Urinary bladder (tissue), 3 donors: ENCODE measurements at regions not wholly inside any gene's neighbourhood (a gene's known extent, or its start where the extent isn't known, plus 50 kb on each side); places are given as distances from the start of the nearest gene placed in this dataset.
"Not testable (repeated sequence)": the region's sequence is repeated elsewhere in the genome, so short reads cannot be mapped to it uniquely, and the experiment has no call there.

Source experiments
- DNase-seq: peaks from one replicate; pipeline ENCODE4 v3.0.0-alpha.2; 2015; ENCODE audit errors: extremely low spot score
- H3K27ac ChIP-seq: one replicate; pipeline ENCODE4 v1.5.1; 2013; ENCODE audit warnings: low read depth, mild to moderate bottlenecking, moderate library complexity
- H3K36me3 ChIP-seq: one replicate; pipeline ENCODE4 v1.6.1; 2013; ENCODE audit warnings: mild to moderate bottlenecking, moderate library complexity; ENCODE audit not compliant: insufficient read depth
- H3K4me1 ChIP-seq: one replicate; pipeline ENCODE4 v1.6.1; 2013; ENCODE audit warnings: mild to moderate bottlenecking, moderate library complexity; ENCODE audit not compliant: insufficient read depth
- H3K4me3 ChIP-seq: one replicate; pipeline ENCODE4 v1.5.1; 2013; ENCODE audit warnings: low read depth, low read length
- WGBS: extraction: QIAGEN DNeasy Blood & Tissue Kit; methylation state at CpG from one replicate; pipeline ENCODE4 v1.1.7; 2013; 5-methylcytosine and 5-hydroxymethylcytosine counted together
- donor health status: healthy with polysubstance abuse.
- donor health status: healthy.

DNA sequence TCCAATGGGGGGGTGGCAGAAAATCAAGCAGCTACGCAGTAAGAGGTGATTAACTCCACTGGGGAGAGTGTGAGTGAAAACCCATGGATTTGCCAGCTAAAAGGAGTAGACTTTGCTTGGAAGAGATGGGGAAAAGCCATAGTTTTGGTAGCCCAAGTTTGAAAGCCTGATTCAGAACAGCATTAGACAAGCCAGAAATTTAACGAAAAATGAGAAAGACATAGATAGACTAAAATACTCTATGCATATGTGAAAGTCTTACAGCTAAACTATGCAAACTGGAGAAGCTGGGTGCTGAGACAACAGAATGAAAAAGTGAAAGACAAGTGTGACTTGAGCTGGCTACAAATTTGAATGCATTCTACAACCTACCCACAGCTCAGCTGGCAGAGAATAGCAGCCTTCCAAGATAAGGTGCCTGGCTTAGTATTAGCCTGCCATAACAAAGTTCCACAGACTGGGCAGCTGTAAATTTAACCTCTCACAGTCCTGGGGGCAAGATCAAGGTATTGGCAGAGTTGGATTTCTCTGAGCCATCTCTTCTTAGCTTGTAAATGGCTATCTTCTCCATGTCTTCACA is 156.6 kb downstream of the CDC14C start:
- no peaks in the 10 kb centered on the region for H3K4me1 ChIP-seq
- H3K4me3 ChIP-seq = no peak overlapping the region
- no peak overlapping the region for H3K27ac ChIP-seq
- 68% methylated on average over 2 of the region's 2 CpGs for WGBS
- no peak for DNase-seq
- H3K36me3 ChIP-seq = no peaks in the 10 kb centered on the region

DNA sequence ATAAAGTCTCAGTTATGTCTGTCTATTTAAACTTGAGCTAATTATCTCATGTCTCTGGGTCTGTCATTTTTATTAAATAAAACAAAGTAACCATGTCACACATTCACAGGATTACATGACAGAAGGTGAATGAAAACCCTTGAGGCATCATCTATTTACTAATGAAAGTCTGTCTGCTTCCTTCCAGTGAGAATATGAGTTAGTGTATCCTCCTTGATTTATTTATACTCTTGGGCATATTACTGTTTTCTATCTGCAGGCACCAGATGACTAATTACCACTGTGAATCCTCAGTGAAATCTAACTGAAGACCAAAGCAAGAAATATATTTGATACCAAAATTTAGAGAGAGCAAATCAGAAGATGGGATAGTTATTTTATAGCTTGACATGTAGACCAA is 163.7 kb downstream of the CDC14C start:
- Histone ChIP-seq H3K4me1 (no peaks in the 10 kb centered on the region), H3K27ac (no peak overlapping the region), H3K36me3 (no peaks in the 10 kb centered on the region), H3K4me3 (no peak overlapping the region)
- no peak for DNase-seq

DNA sequence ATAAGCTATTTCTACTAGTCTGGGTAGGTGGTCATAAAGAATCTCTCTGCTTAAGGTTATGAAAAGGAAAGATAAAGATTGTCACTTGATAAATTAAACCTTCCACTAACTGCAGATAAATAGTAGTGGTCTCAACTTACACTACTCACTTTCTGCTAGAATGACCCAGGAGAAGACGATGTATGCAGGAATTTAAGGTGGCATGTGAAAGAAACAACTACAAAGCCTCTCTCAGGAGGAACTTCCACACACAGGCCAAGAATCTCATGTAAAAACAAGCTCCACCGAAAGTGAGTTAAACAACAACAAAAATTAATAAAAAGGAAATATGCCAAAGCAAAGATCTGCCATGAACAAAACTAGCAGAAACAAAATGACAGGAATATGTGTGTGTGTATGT is 165.4 kb downstream of the CDC14C start:
- DNase-seq = no peak
- H3K4me1 ChIP-seq = no peaks in the 10 kb centered on the region
- no peaks in the 10 kb centered on the region for H3K36me3 ChIP-seq
- no peak overlapping the region for H3K27ac ChIP-seq
- H3K4me3 ChIP-seq = no peak overlapping the region
- WGBS = 31% methylated on average over 2 of the region's 2 CpGs

DNA sequence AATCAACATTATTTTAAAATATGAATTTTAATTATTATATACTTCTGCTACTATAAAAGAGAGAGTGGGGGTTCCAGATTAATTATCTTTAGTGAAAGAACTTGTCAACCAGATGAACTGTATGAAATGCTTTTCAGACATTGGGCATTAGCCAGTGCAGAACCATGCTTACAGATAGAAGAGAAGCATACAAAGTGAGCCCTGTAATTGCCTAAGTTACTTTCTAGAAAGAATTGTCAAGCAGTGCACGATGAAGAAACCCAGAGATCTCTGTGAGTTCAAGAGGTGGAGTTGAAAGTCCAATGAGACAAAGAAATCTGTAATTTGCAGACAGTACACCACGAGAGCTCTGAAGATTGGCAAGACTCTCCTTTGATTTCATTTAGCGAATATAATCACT is 166.7 kb downstream of the CDC14C start:
- no peaks in the 10 kb centered on the region for H3K36me3 ChIP-seq
- no peak overlapping the region for H3K4me3 ChIP-seq

DNA sequence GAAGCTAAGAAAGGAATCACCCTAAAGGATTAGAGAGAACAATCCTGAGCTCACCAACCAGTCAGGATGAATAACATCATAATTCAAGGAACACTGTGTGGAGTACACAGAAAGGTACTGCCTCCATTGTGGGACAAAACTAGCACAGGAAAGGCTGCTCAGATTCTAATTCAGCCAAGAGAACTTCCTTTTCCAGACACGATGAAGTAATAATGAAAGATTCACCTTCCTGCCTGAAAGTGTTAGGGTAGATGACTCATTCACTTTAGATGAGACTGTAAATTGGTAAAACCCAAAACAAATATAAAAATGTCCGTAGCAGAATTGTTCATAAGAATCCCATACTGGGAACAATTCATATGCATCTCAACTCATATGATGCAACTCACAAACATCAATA is 167.2 kb downstream of the CDC14C start:
- H3K27ac ChIP-seq = no peak overlapping the region

More for the DNA sequence above, 166.7 kb downstream of the CDC14C start:
- WGBS = 60% methylated on average over 3 of the region's 3 CpGs
- DNase-seq = no peak
- Histone ChIP-seq H3K4me1 (no peaks in the 10 kb centered on the region), H3K27ac (no peak overlapping the region)

DNA sequence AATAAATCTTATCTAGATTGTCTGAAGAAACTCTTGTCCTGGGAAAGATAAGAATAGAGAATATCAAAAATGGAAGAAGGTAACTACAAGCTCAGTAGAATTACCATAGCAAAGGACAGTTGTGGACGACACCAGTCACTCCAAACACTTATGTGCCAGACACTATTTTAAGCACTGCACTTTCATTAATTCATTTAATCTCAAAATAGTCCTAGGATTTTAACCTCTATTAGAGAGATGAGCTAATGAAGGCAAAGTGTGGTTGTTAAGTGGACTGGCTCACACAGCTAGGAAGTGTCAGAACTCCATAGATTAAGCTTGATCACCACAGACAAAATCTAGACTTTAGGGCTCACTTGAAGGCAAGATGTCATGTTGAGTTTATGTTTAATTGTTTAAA is 168.9 kb downstream of the CDC14C start:
- 74% methylated on average over 1 of the region's 1 CpG for WGBS
- Histone ChIP-seq H3K4me1 (no peaks in the 10 kb centered on the region), H3K27ac (no peak overlapping the region), H3K4me3 (no peak overlapping the region), H3K36me3 (no peaks in the 10 kb centered on the region)
- DNase-seq = no peak

More for the DNA sequence above, 167.2 kb downstream of the CDC14C start:
- 63% methylated on average over 2 of the region's 2 CpGs for WGBS
- Histone ChIP-seq H3K4me3 (no peak overlapping the region), H3K36me3 (no peaks in the 10 kb centered on the region), H3K4me1 (no peaks in the 10 kb centered on the region)
- DNase-seq = no peak

DNA sequence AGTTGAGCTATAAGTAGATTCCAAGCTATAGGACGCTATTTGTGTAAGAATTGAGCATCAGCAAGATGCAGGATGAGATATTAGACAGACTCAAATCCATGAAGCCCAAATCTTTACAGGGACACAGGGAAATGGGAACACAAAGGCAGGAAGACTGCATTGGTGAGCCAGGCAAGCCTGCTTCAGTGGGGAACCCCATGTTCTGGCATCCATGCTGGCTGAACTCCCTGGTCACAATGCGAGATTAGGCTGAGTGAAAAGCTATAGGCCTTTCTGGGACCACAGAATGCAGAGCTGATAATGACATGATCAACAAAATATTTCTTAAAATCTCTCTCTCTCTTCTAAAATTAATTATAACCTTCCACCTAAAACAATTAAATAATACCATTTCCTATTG is 170.5 kb downstream of the CDC14C start:
- WGBS = 77% methylated on average over 2 of the region's 2 CpGs
- Histone ChIP-seq H3K4me3 (no peak overlapping the region), H3K4me1 (no peaks in the 10 kb centered on the region), H3K36me3 (no peaks in the 10 kb centered on the region), H3K27ac (no peak overlapping the region)
- no peak for DNase-seq

DNA sequence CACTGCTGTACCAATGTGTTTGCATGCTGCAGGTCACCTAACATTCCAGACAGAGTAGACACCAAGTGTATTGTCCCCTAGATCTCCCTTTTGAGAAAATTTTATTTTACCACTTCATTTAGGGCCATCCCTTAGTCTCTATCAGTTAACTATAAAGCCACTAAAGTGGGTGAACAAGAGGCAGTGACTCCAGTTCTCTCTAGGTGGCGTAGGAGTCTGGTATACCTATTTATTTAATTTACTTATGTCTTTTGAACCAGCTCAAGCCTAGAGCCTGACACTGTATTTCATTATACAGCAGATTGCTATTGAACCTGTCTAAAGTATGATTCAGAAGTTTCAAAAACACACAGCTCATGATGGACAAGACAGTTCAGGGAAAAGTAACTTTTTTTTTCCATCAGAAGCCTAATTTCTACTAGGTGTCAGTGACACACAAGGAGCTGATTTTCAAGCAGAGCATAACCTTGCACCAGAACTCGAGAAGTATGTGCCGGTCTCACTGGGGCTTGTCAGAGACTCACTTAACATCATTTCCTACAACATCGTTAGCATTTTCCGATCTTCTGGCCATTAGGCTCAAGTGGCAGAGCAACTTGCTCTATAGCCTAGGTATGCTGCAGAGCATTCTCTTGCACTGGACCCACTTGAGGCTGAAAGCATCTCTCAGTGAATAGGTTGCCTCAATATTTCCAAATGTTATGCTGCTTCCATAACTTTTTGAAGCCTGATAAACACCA is 175.4 kb downstream of the CDC14C start:
- DNase-seq = no peak
- Histone ChIP-seq H3K4me3 (no peak overlapping the region), H3K36me3 (no peaks in the 10 kb centered on the region), H3K4me1 (no peaks in the 10 kb centered on the region), H3K27ac (no peak overlapping the region)
- WGBS = 74% methylated on average over 5 of the region's 5 CpGs

DNA sequence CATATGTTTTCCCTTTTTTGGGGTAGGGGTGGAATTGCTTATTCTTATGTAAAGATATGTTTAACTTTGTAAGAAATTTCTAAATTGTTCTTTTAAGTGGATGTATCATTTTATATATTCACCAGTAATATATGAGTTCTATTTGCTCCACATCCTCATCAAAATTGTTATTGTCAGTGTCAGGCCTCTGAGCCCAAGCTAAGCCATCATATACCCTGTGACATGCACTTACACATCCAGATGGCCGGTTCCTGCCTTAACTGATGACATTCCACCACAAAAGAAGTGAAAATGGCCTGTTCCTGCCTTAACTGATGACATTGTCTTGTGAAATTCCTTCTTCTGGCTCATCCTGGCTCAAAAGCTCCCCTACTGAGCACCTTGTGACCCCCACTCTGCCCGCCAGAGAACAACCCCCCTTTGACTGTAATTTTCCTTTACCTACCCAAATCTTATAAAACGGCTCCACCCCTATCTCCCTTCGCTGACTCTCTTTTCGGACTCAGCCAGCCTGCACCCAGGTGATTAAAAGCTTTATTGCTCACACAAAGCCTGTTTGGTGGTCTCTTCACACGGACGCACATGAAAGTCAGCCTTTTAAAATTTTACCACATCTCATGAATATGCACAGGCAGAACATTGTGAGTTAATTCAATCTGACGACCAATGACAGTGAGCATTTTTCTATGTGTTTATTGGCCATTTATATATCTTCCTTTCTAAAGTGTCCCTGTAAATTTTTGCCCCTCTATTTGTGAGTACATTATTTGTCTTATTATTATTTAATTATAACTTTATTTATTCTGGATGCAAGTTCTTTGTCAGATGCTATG is 176.8 kb downstream of the CDC14C start:
- not testable (repeated sequence) for H3K27ac ChIP-seq, H3K4me1 ChIP-seq, H3K36me3 ChIP-seq, H3K4me3 ChIP-seq, DNase-seq
- 13% methylated on average over 8 of the region's 8 CpGs for WGBS

DNA sequence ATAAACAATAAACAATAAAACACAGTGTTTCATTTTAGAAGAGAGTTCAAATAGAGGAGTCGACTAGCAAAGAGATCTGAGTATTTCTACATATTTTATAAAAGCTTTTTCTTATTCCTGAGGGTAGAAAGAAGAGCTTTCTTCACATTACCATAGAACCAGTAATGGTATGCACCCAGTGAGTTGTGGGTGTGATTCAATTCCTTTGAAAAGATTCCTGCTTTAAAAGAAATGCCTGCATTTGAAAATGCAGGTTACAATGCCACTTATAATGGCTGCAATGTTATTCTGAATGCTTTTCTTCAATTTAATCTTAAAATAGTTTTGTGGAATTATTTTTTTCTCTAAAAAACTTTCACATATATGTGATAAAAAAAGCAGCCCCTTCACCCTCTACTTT is 178.1 kb downstream of the CDC14C start:
- 4% methylated on average over 1 of the region's 1 CpG for WGBS
- Histone ChIP-seq H3K27ac (no peak overlapping the region), H3K36me3 (no peaks in the 10 kb centered on the region), H3K4me1 (no peaks in the 10 kb centered on the region), H3K4me3 (no peak overlapping the region)
- DNase-seq = no peak

DNA sequence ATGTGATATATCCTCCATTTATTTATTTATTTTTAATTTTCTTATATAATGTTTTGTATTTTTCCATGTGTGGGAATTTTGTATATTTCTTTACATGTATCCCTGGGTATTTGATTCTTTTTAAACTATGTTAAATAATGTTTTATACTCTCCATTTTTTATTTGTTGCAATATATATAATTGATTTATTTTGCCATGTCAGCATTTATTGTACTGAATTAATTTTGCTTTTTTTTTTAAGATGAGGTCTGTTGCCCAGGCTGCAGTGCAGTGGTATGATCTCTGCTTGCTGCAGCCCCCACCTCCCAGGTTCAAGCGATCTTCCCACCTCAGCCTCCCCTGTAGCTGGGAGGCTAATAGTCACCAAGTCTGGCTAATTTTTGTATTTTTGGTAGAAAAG is 187.4 kb downstream of the CDC14C start:
- Histone ChIP-seq H3K27ac (no peak overlapping the region), H3K4me3 (no peak overlapping the region)
- WGBS = 100% methylated on average over 1 of the region's 1 CpG

DNA sequence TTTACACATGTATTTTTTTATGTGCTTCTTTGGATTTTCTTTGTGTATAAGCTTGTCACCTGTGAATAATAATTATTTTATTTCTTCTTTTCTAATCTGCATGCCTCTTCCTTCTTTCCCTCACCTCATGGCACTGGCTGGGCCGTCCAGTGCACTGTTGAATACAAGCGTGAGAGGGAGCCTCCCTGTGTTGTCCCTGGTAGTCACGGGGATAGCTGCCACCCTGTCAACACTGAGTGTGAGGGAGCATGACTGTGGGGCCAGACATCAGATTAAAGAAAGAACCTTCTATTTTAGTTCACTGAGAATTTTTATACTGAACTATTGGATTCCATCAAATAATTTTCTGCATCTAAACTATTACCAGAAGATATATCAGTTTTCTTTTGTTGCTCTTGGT is 187.9 kb downstream of the CDC14C start:
- WGBS = 57% methylated on average over 3 of the region's 3 CpGs
- H3K36me3 ChIP-seq = no peaks in the 10 kb centered on the region
- H3K4me3 ChIP-seq = no peak overlapping the region
- DNase-seq = no peak
- no peak overlapping the region for H3K27ac ChIP-seq
- no peaks in the 10 kb centered on the region for H3K4me1 ChIP-seq

More for the DNA sequence above, 187.4 kb downstream of the CDC14C start:
- Histone ChIP-seq H3K36me3 (no peaks in the 10 kb centered on the region), H3K4me1 (no peaks in the 10 kb centered on the region)
- no peak for DNase-seq

DNA sequence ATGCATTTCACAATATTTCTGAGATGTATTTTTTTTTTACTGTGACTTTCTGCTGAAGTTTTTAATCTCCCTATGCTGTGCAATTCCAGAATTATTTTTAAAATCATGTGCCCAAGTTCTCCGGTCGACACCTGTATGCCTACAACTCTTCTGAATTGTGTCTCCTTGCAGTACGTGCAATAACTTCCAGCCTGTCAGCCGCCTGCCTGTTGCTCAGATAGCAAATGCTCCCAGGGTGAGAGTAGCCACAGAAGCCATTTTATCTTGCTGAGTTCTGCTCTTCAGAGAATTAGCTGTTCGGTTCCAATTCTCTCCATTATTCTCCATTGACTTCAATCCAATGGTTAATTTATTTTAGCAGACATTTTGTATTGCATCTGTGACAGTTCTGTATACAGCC is 188.3 kb downstream of the CDC14C start:
- 75% methylated on average over 5 of the region's 5 CpGs for WGBS
- Histone ChIP-seq H3K4me3 (no peak overlapping the region), H3K27ac (no peak overlapping the region), H3K36me3 (no peaks in the 10 kb centered on the region), H3K4me1 (no peaks in the 10 kb centered on the region)
- no peak for DNase-seq

DNA sequence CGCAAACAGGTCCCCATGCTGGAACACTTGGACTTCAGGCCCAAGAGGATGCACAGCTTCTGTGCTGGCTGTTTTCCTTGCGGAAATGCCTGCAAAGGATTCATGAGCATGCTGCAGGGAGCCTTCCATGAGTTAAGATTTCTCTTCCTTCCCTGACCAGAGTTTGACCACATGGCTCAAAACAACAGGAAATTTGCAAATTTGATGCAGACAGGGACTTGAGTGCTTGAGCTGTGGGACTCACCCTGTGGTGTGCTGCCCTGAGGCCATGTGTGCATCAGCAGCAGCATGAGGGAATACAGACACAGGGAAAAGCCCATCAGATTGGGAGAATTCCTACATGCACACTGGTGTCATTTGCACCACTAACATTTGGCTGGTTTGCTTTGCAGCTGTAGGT is 195.4 kb downstream of the CDC14C start:
- Histone ChIP-seq H3K4me3 (no peak overlapping the region), H3K36me3 (no peaks in the 10 kb centered on the region), H3K4me1 (no peaks in the 10 kb centered on the region), H3K27ac (no peak overlapping the region)
- 94% methylated on average over 2 of the region's 2 CpGs for WGBS
- no peak for DNase-seq
